ENCODE measurements at regions not wholly inside any gene's neighbourhood (a gene's known extent, or its start where the extent isn't known, plus 50 kb on each side); places are given as distances from the start of the nearest gene placed in this dataset.

DNA sequence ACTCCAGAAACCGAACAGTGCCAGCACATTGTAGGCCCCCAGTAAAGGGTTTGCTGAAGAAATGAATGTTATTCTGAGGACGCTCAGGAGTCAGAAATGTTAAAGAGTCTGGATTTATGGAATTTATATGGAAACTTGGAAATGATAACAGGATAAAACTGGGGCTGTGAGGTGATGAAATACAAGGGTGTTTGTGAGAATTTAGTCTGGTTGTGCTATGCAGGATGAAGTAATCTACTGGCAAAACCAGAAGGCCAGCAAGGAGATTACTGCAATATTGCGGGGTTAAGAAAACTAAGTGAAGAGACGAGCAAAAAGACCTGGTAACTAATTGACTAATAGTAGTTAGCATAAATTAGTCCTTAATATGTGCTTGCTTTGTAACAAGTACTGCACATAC, 467.8 kb downstream of the ZEB2 start:
- intact Hi-C loops (cut with DNase I): no loop called here
- DNase-seq (ENCODE audit: low spot score): no peak

DNA sequence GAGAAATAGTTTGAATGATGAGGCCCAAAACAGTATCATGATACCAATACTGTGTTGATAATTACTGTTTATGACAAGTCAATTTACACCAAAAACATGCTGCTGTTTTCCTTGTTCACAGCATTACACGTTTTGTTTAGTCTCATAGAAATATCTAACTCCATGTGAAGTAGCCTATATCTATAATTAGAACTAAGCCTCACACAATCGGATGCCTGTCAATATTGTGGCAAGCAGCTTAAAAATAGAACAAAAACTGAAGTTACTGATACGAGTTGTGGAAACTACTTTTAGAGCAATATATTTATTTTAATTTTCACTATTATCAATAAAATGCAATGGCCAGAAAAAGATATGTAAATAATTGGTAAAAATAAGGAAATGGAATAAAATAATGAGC, 470.8 kb downstream of the ZEB2 start:
- no peak for DNase-seq (ENCODE audit: low spot score)
- intact Hi-C loops (cut with DNase I): no loop called here

DNA sequence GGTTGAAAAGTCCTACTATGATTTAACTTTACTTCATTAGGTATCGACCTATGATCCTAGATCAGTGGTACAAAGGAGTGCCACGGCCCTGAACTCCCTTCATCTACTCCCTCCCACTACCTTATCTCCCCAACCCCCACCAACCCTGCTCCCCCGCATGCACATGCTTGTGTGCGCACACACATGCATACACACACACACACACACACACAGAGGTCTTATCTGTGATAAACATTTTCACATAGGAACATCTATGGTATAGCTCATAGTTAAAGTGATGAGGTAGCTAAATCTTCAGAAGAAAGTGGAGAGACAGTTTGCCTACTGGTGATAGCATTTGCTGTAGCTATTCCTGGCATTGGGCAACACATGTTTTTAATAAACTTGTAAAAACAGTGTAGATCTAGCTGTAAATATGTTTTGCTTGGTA, 471.3 kb downstream of the ZEB2 start:
- no peak for DNase-seq (ENCODE audit: low spot score)
- intact Hi-C loops (cut with DNase I): no loop called here

DNA sequence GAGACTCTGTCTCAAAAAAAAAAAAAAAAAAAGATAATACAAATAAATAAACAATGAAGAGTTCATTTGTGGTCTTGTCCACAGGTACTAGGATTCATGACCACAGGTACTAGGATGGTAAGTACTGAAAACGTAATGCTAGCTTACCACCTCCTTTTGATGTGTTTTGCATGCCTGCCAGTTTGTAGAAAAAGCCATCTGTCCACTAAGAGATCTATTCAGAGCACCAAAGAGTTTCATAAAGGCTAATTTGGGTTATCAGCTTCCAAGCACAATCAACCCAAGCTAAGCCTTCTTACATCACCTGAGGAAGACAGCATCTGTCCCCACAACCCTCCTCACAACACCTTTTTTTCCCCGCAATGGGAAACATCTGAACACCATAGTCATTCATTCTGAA, 477.2 kb downstream of the ZEB2 start:
- intact Hi-C loops (cut with DNase I): no loop called here

DNA sequence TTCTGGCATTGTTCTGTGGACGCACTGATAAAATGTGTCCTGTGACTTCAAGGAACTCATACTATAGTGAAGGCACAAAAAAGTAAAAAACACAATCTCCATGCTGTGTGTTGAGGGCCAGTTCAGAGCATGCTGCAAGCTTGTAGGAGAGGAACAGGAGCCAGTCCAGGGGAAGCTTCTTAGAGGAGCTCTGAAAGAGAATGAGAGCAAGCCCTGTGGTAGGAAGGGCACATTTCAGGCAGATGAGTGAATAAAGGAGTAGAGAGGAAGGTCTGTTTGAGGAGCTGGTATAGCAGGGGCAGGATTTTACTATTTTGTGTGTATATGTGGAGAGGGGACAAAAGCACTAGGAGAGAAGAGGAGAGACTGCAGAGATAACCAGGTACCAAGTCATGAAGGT, 478.3 kb downstream of the ZEB2 start:
- intact Hi-C loops (cut with DNase I): no loop called here
- DNase-seq (ENCODE audit: low spot score): no peak

More for the DNA sequence above, 477.2 kb downstream of the ZEB2 start:
- no peak for DNase-seq (ENCODE audit: low spot score)

DNA sequence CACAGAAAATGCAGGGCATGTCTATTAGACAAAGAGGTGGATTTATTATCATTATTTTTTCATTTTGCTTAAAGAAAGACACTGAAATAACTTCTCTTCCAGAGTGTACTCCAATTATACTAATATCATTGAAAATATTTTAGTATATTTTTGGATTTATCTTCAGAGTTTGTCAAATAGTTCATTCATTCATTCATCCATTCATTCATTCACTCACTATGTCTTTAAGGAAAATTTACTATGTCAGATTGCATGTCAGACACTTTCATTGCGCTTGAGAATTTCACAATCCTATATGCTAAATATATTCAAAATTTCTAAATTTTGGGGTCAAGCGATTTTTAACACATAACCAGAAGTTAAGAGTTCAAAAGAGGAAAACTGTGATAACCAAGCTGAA, 479.1 kb downstream of the ZEB2 start:
- intact Hi-C loops (cut with DNase I): no loop called here
- no peak for DNase-seq (ENCODE audit: low spot score)

DNA sequence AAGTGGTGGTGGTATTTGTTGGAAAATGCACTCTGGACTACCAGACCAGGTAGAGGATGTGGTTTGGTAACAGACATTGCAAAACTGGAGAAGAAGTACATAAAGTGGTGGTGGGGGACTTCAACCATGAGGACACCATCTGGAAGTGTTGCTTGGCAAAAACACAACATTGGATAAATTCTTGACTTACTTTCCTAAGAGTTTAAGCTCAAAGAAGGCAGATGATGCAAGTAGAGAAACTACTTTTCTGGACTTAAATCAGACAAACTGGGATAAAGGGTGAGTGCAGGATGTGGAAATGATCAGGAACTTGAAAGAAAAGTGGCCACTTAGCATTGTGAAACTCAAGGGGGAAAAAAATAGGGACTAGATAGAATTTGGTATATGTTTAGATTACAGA, 487.4 kb downstream of the ZEB2 start:
- intact Hi-C loops (cut with DNase I): no loop called here
- DNase-seq (ENCODE audit: low spot score): no peak

DNA sequence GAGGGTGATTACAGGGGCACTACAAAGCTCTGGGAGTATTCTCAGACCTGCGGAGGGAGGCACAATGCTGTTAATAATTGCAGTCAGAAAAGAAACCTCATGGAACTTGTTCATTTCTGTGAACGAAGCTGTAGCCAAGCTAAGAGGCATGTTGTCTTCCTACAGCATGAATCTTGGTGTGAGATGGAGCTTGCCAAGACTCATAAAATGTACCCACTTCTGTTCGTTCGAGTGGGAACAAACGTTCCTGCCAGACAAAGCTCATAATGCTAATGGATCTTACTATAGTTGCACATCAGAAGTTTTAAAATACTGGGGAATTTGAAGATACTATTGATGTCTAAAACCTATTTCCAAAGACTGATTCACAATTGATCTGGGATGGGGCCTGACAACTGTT, 489.1 kb downstream of the ZEB2 start:
- intact Hi-C loops (cut with DNase I): no loop called here
- DNase-seq (ENCODE audit: low spot score): no peak

DNA sequence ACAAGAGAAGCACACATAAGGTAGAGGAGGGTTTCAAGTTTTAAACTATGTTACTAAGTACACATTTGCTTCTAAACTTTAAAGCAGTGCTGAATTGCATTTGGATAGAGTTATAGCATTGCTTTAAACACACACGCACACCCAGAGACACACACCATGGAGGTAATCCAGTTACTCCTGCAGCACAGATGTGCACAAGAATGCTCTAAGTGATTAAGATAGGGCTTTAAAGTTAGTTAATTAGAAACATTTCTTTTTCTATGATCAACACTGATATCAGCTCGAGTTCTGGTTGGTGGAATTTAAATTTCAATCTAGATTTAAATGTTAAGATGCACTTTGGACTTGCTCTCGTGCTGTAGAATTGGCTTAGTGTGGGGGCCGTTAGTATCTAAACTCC, 492.3 kb downstream of the ZEB2 start:
- intact Hi-C loops (cut with DNase I): no loop called here
- no peak for DNase-seq (ENCODE audit: low spot score)

DNA sequence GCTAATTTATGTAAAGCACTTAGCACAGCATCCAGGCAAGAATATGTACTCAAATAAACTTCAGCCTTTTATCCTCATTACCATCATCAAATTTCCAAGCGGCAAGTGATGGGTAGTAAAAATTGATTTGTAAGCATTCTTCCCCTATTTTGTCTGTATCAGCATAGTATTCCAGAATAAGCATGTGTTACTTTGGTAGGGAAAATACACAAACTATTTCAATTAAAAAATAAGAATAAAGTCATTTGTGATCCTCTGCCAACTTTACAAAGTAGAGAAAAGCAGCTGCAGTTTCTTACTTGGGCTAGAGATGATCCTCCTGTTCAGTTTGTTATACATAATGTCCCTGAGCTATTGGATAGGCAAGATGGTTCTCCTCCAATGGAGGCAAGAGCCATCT, 493.2 kb downstream of the ZEB2 start:
- intact Hi-C loops (cut with DNase I): no loop called here
- no peak for DNase-seq (ENCODE audit: low spot score)

DNA sequence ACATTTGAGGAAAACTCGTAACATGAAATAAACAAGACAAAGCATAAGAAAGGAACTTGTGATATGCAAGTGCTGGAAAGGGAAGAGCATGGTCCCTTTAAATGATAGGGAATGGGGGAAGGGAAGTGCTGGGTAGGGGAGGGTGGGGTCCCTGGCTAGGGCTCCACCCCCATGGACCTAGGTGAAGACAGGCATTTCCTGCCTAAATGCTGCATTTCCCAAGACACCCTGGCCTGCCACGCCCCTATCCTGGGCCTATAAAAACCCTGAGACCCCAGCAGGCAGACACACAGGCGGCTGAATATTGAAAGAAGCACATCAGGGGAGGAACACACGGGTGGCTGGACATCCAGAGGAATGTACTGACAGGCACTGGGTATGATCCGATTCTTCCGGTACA, 499.9 kb downstream of the ZEB2 start:
- DNase-seq (ENCODE audit: low spot score): no peak
- intact Hi-C loops (cut with DNase I): no loop called here

DNA sequence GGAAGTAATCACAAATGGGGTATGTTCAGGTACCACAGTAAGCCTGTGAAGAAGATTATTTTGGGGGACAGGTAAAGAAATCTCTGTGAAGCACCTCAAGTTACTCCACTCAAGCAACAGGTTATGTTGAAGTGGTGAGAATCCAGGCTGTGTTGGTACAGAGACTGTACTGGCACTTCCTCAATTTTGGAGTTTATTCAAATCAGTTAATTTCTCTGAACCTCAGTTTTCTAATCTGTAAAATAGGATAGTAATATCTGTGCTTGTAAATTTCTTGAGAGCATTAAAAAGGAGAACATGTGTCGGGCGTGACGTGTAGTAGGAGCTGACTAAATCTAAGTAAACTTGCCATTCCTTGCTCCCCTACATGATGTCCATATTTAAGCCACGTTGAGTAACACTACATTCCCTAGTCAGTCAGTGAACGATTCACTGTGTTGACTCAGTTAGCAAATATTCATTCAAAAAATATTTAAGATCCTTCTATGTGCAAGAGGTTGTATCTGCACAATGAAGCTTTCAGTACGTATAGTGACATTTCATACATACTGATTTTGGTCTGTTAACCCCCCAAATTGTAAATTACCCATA, 504.2 kb downstream of the ZEB2 start:
- DNase-seq (ENCODE audit: low spot score): no peak
- intact Hi-C loops (cut with DNase I): no loop called here

DNA sequence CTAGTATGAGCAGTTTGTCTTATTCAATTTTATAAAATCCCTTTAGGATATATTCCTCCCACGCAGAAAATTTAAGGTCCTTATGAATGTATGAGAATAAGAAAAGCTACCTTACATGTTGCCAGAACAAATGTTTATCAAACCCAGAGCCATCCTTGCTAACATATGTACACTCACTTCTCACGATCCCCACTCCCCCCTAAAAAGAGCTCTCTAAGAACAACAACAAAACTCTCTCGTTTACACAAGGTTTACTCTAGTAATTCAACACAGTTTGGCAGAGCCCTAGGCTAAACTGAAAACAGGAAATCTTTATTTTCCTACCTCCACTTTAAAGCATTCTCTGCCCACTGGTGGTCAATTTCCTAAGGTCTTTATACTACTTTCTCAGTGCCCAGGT, 504.9 kb downstream of the ZEB2 start:
- DNase-seq (ENCODE audit: low spot score): no peak
- intact Hi-C loops (cut with DNase I): no loop called here

DNA sequence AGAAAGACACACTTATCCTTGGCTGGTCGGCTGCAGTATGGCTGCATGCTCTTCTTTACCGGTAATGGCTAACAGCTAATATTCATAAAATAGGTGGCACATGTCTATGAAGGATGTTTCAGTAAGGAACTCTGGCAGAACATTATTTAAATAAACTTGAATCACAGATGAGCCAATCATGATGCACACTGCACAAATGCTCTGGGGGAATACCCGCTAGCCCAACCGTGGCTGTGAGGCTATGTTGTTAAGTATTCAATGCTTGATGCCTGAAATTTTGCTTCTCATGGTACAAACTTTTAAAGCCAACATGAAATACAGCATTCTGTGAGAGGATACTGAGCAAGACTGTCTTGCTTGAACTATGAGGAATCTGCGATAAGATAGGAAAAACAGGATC, 505.8 kb downstream of the ZEB2 start:
- intact Hi-C loops (cut with DNase I): no loop called here
- no peak for DNase-seq (ENCODE audit: low spot score)

DNA sequence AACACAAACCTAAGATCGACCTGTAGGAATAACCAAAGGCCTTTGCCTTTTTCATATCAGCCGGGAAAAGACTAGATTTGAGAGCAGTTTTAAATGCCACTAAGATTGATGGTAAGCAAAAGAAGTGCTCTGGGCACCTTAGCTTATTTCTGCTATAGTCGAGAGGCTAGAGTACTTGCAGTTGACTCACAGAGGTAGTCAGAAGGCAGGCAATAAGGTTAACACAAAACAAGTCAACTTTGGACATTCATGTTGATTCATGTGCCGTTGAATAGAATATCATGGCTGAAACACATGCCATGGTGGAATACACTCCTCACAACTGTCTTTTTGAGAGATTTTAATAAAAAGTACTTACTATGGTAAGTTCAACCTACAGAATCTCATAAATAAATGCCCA, 507.6 kb downstream of the ZEB2 start:
- intact Hi-C loops (cut with DNase I): no loop called here
- DNase-seq (ENCODE audit: low spot score): no peak

DNA sequence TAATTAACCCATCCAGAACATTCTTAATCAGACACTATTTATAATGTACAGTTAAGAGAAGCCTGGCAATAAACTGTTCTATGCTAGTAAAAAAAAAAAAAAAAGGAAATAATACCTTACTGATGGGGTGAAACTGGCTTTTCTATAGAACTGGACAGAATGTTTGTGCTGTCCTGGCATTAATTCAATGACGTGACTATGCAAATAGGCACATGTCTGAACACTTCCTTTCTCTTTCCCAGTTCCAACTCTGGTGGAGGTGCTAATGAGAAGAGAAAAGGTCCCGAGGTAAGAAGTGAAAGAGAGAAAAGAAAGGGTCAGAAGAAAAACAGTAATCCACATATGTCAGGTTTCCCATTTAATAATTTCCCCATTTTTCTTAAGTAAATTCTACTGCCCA, 508.4 kb downstream of the ZEB2 start:
- DNase-seq (ENCODE audit: low spot score): no peak
- intact Hi-C loops (cut with DNase I): no loop called here

DNA sequence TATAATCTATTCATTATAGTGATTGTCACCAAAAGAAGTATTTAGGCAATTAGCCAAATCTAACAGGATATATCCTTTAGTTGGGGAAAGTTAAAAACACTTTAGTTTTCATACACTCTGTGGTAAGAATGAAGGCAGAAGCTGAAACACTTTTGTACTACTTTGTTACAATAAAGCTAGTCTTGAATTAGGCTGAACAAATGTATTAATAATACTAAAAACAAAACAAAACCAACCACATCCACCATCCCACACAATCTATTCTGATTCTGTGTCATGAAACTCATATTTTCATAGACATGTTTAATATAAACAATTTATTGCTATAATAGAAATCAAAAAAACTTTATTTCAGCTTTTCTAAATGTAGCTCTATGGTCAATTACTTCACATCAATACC, 508.8 kb downstream of the ZEB2 start:
- DNase-seq (ENCODE audit: low spot score): no peak
- intact Hi-C loops (cut with DNase I): no loop called here

DNA sequence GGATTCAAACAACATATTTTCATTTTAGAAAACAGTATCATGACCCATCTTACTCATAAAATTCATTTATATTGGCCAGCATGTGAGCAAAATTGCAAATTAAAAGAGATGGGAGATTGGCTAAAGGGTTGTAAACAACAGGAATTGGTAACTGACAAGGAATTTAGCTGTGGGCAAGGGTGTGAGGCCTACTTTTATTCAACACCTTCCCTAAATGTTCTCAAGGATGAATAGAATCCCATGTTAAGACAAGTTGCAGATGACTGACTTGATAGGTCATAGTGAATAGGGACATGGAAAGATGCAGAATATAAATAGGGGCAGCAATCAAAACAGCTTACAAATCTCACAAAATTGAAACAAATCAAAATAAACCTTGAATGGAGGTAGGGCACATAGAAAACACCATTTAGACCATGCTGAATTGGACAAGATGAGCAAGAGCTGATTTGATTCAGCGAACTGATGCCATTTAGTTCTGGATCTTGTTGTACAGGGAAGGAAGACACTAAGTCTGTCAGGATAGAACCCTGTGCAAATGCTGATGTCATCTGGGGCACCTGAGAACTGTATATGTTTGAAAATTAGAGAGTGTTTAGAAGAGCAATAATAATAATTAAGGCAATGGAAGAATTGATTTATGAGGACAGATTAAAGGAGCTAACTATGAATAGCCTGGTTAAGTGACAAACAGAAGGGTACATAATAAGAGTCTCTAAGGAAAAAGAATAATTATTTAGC, 509.7 kb downstream of the ZEB2 start:
- intact Hi-C loops (cut with DNase I): no loop called here
- DNase-seq (ENCODE audit: low spot score): no peak

DNA sequence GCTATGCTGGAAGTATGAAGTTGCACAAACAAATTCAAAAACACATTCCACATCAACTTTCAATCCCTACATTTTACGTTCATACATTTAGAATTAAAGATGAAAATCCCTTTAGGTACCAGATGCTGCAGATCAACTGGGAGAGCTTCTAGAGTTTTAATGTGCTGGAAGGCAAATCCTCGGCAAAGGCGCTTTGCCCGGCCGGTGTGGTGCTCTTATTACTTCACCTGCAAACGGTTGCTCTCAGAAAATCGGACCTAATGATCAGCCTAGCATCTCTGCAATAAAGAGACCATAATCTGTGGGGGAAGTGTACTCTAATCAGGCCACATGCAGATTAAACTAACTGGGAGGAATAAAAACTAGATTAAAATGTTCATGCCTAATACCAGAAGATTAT, 513.8 kb downstream of the ZEB2 start:
- no peak for DNase-seq (ENCODE audit: low spot score)
- intact Hi-C loops (cut with DNase I): no loop called here

DNA sequence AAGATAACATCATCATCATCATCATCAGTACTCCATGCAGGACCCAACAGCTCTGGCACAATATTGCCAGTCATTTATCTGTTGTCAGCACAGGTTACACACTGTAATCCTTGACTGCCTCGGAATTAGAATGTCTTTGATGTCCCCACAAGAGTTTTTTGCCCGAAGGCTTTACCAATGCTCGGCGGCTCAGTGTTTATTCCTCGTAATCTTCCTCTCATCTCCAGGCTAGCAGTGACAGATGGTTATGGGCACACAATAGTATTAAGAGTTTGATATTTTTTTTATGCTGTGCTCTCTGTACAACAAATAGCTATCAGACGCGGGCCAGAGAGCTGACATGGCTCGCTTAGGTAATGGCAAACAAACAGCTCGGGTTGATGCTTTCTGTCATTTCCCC, 515.2 kb downstream of the ZEB2 start:
- intact Hi-C loops (cut with DNase I): no loop called here
- DNase-seq (ENCODE audit: low spot score): no peak

DNA sequence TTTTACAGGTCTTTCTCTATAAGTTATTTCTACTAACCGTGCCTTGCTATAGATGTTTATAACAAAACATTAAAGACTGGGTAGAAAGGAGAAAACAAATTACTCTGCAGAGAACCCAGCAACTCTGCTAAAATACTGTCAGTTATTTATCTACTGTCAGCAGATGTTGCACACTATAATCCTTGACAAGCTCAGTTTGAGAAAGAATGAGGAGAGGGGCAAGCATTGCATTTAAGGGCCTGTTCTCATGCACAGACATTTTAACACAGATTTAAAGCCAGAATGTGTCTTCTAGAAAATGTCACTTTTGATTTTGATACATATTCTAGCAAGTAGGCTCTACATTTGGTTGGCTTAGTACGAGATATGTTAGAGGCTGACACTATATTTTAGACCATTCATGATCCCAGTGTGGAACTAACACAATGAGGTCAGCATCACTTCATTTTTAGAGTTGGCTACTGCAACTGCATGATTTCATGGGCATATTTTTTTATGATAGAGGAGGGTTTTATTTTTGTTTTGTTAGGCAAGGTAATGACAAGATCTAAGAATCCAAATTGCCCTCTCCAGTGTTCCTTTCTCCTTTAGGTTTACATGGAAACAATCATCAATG, 516.4 kb downstream of the ZEB2 start:
- DNase-seq (ENCODE audit: low spot score): no peak
- intact Hi-C loops (cut with DNase I): no loop called here
